T-cell (primary cell): ENCODE measurements at regions not wholly inside any gene's neighbourhood (a gene's known extent, or its start where the extent isn't known, plus 50 kb on each side); places are given as distances from the start of the nearest gene placed in this dataset.

Experiments
- ATAC-seq, 4 experiments: fragments of 200-7000 bp in 3 of 4; fragments of 150-1000 bp in 1 of 4; cut with Tn5 transposase; replicated peaks in 1 of 4; 1 replicate in 3 of 4; 2 replicates in 1 of 4; pipeline ENCODE4 v1.10.0; 2021; ENCODE audit warnings: moderate library complexity in 3 of 4, mild to moderate bottlenecking in 2 of 4, moderate number of reproducible peaks in 1 of 4
- CTCF ChIA-PET, 2 donors: fragments of 300-600 bp; sonication (Branson Sonifier 250); formaldehyde crosslinking; loops; one replicate each; lab custom pipeline; 2022; ENCODE audit warnings: antibody characterized with exemption in 2 of 2; lab: Charles Lee
- POLR2A ChIA-PET, 2 donors: fragments of 300-600 bp; sonication (Branson Sonifier 250); formaldehyde crosslinking; loops; one replicate each; lab custom pipeline; 2022; ENCODE audit warnings: antibody characterized with exemption in 2 of 2; lab: Charles Lee
- DNase-seq, 35 experiments: peaks; one replicate each; pipeline versions ENCODE4 v3.0.0 to v3.0.0-alpha.2; 2013 to 2023
- H3K27ac ChIP-seq: one replicate; pipeline ENCODE4 v1.5.1; 2013; ENCODE audit warnings: low read length
- H3K27me3 ChIP-seq, 2 experiments: replicated peaks in 1 of 2; 1 replicate in 1 of 2; 2 replicates in 1 of 2; pipeline versions ENCODE4 v1.6.1 to v1.7.0; 2013; ENCODE audit warnings: low read length in 1 of 2, mixed read lengths in 1 of 2; ENCODE audit not compliant: control insufficient read depth in 2 of 2, insufficient read depth in 2 of 2; ENCODE audit errors: extremely low read depth in 1 of 2
- H3K36me3 ChIP-seq, 2 donors: 1 replicate in 1 of 2; 2 replicates in 1 of 2; pipeline versions ENCODE4 v1.6.1 to v1.7.0; 2013; ENCODE audit warnings: low read length in 1 of 2; ENCODE audit not compliant: control insufficient read depth in 2 of 2, insufficient read depth in 1 of 2; ENCODE audit errors: extremely low read depth in 1 of 2
- H3K4me1 ChIP-seq, 2 experiments: 1 replicate in 1 of 2; 2 replicates in 1 of 2; pipeline versions ENCODE4 v1.6.1 to v1.7.0; 2013; ENCODE audit warnings: low read length in 2 of 2, mixed read lengths in 1 of 2; ENCODE audit not compliant: insufficient read depth in 2 of 2, control insufficient read depth in 1 of 2; ENCODE audit errors: extremely low read depth in 1 of 2
- H3K4me3 ChIP-seq, 2 donors: 1 replicate in 1 of 2; 2 replicates in 1 of 2; pipeline versions ENCODE4 v1.5.1 to v1.7.0; 2013; ENCODE audit warnings: mild to moderate bottlenecking in 2 of 2, low read length in 1 of 2, moderate library complexity in 1 of 2; ENCODE audit not compliant: control insufficient read depth in 1 of 2; ENCODE audit errors: extremely low read depth in 1 of 2
- H3K9me3 ChIP-seq: 2 replicates; pipeline ENCODE4 v1.7.0; 2013
- H3K27ac Mint-ChIP-seq, 2 donors: one replicate each; pipeline ENCODE4 v1.8.0; 2020 to 2021; ENCODE audit warnings: mild to moderate bottlenecking in 2 of 2, mixed read lengths in 2 of 2
- H3K27me3 Mint-ChIP-seq, 2 donors: one replicate each; pipeline ENCODE4 v1.8.0; 2021 to 2022; ENCODE audit warnings: mixed read lengths in 2 of 2
- H3K36me3 Mint-ChIP-seq: one replicate; pipeline ENCODE4 v1.8.0; 2021; ENCODE audit warnings: mixed read lengths
- H3K4me1 Mint-ChIP-seq, 3 donors: one replicate each; pipeline ENCODE4 v1.8.0; 2020 to 2022; ENCODE audit warnings: mixed read lengths in 3 of 3, mild to moderate bottlenecking in 1 of 3
- H3K4me3 Mint-ChIP-seq, 3 donors: one replicate each; pipeline ENCODE4 v1.8.0; 2020 to 2022; ENCODE audit warnings: mild to moderate bottlenecking in 3 of 3, mixed read lengths in 3 of 3, moderate library complexity in 3 of 3
- H3K9me3 Mint-ChIP-seq, 3 donors: one replicate each; pipeline ENCODE4 v1.8.0; 2020 to 2022; ENCODE audit warnings: mixed read lengths in 3 of 3
- WGBS: methylation state at CpG from one replicate; pipeline ENCODE4 v1.1.5; 2013; ENCODE audit warnings: missing lambda C conversion rate; ENCODE audit not compliant: insufficient coverage; 5-methylcytosine and 5-hydroxymethylcytosine counted together

GRCh38 chrX:45517090-45517973, 316.7 kb upstream of the DIPK2B start:
- no peaks in the 10 kb centered on the region for H3K36me3 ChIP-seq
- ATAC-seq = no peak
- WGBS = no CpG with 5 or more reads among the region's 5 CpGs
- no peak overlapping the region for H3K27ac ChIP-seq
- Mint-ChIP-seq H3K4me1 (peaks cover 0 to 4% (median 1%) of the 10 kb centered on the region in 3 donors), H3K9me3 (no peaks in the 10 kb centered on the region), H3K4me3 (no peak overlapping the region), H3K27ac (no peak overlapping the region), H3K36me3 (no peaks in the 10 kb centered on the region), H3K27me3 (peaks cover 0 to 6% of the 10 kb centered on the region in 2 donors)
- no peaks in the 10 kb centered on the region for H3K4me1 ChIP-seq
- no peak overlapping the region for H3K4me3 ChIP-seq
- POLR2A ChIA-PET = interaction anchor here in 1 of 2 donors (0.7 kb wide), 1 partner anchor 326 kb away, joined by 3 read pairs; no protein-coding TSS in a partner anchor
- CTCF ChIA-PET = interaction anchor here in 1 of 2 donors (0.8 kb wide), 1 partner anchor 332 kb away, joined by 7 read pairs; no protein-coding TSS in a partner anchor
- DNase-seq = no peak
- H3K9me3 ChIP-seq = no peaks in the 10 kb centered on the region
- no peaks in the 10 kb centered on the region for H3K27me3 ChIP-seq

- H3K9me3 ChIP-seq = no peaks in the 10 kb centered on the region
- DNase-seq = peak in 25 of 35 experiments; percentile 1 to 61 (median 14)
- Mint-ChIP-seq H3K4me3 (no peak overlapping the region), H3K36me3 (no peaks in the 10 kb centered on the region), H3K4me1 (peaks cover 0 to 4% (median 1%) of the 10 kb centered on the region in 3 donors), H3K27me3 (peaks cover 0 to 10% of the 10 kb centered on the region in 2 donors), H3K27ac (no peak overlapping the region), H3K9me3 (no peaks in the 10 kb centered on the region)
- no peaks in the 10 kb centered on the region for H3K36me3 ChIP-seq
- H3K27me3 ChIP-seq = no peaks in the 10 kb centered on the region
- H3K4me3 ChIP-seq = no peak overlapping the region
- ChIA-PET POLR2A (no interaction called here), CTCF (interaction anchor here (0.6 to 2.0 kb wide), 7 partner anchors 286 to 893 kb away, joined by 3 to 11 read pairs (median 5); no protein-coding TSS in a partner anchor)
- no CpG with 5 or more reads among the region's 12 CpGs for WGBS
- H3K27ac ChIP-seq = no peak overlapping the region
- no peak for ATAC-seq
- H3K4me1 ChIP-seq = no peaks in the 10 kb centered on the region
Observed at GRCh38 chrX:45515262-45516215, 314.9 kb upstream of the DIPK2B start.

GRCh38 chrX:45513042-45513441, 312.4 kb upstream of the DIPK2B start:
- H3K4me3 ChIP-seq = no peak overlapping the region
- Mint-ChIP-seq H3K36me3 (no peaks in the 10 kb centered on the region), H3K4me3 (no peak overlapping the region), H3K27me3 (peaks cover 0 to 10% of the 10 kb centered on the region in 2 donors), H3K9me3 (no peaks in the 10 kb centered on the region), H3K4me1 (peaks cover 0 to 4% (median 1%) of the 10 kb centered on the region in 3 donors), H3K27ac (no peak overlapping the region)
- WGBS = 100% methylated on average over 2 of the region's 3 CpGs
- no peaks in the 10 kb centered on the region for H3K9me3 ChIP-seq
- DNase-seq (no peak), ATAC-seq (no peak)
- no peaks in the 10 kb centered on the region for H3K27me3 ChIP-seq
- POLR2A ChIA-PET = no interaction called here
- no peaks in the 10 kb centered on the region for H3K4me1 ChIP-seq
- CTCF ChIA-PET = no interaction called here
- H3K27ac ChIP-seq = no peak overlapping the region
- no peaks in the 10 kb centered on the region for H3K36me3 ChIP-seq

GRCh38 chrX:45508454-45508853, 307.8 kb upstream of the DIPK2B start:
- DNase-seq (no peak), ATAC-seq (no peak)
- no peak overlapping the region for H3K27ac Mint-ChIP-seq
- no peak overlapping the region for H3K4me3 ChIP-seq
- no peaks in the 10 kb centered on the region for H3K4me1 ChIP-seq
- H3K27me3 Mint-ChIP-seq = peaks cover 0 to 10% of the 10 kb centered on the region in 2 donors
- no peaks in the 10 kb centered on the region for H3K36me3 Mint-ChIP-seq
- H3K27me3 ChIP-seq = no peaks in the 10 kb centered on the region
- H3K9me3 Mint-ChIP-seq = no peaks in the 10 kb centered on the region
- POLR2A ChIA-PET = no interaction called here
- WGBS = no CpG with 5 or more reads among the region's 2 CpGs
- peaks cover 4 to 5% (median 5%) of the 10 kb centered on the region in 3 donors for H3K4me1 Mint-ChIP-seq
- H3K9me3 ChIP-seq = no peaks in the 10 kb centered on the region
- H3K4me3 Mint-ChIP-seq = no peak overlapping the region
- H3K36me3 ChIP-seq = no peaks in the 10 kb centered on the region
- CTCF ChIA-PET = no interaction called here
- no peak overlapping the region for H3K27ac ChIP-seq

GRCh38 chrX:45506149-45506730, 305.6 kb upstream of the DIPK2B start:
- ChIA-PET POLR2A (no interaction called here), CTCF (no interaction called here)
- ATAC-seq (no peak), DNase-seq (no peak)
- H3K9me3 ChIP-seq = no peaks in the 10 kb centered on the region
- H3K36me3 ChIP-seq = no peaks in the 10 kb centered on the region
- no peak overlapping the region for H3K4me3 ChIP-seq
- no peak overlapping the region for H3K4me3 Mint-ChIP-seq
- H3K27me3 Mint-ChIP-seq = peaks cover 0 to 18% of the 10 kb centered on the region in 2 donors
- H3K27me3 ChIP-seq = no peaks in the 10 kb centered on the region
- H3K27ac Mint-ChIP-seq = no peak overlapping the region
- no peaks in the 10 kb centered on the region for H3K9me3 Mint-ChIP-seq
- H3K27ac ChIP-seq = no peak overlapping the region
- no peaks in the 10 kb centered on the region for H3K4me1 ChIP-seq
- peaks cover 4 to 5% (median 5%) of the 10 kb centered on the region in 3 donors for H3K4me1 Mint-ChIP-seq
- no peaks in the 10 kb centered on the region for H3K36me3 Mint-ChIP-seq
- no CpG with 5 or more reads among the region's 2 CpGs for WGBS

GRCh38 chrX:45505214-45505613, 304.5 kb upstream of the DIPK2B start:
- peaks cover 0 to 21% of the 10 kb centered on the region in 2 donors for H3K27me3 Mint-ChIP-seq
- no peaks in the 10 kb centered on the region for H3K36me3 Mint-ChIP-seq
- CTCF ChIA-PET = no interaction called here
- Histone ChIP-seq H3K27ac (no peak overlapping the region), H3K9me3 (no peaks in the 10 kb centered on the region), H3K36me3 (no peaks in the 10 kb centered on the region), H3K4me1 (no peaks in the 10 kb centered on the region), H3K27me3 (no peaks in the 10 kb centered on the region), H3K4me3 (no peak overlapping the region)
- H3K4me3 Mint-ChIP-seq = no peak overlapping the region
- POLR2A ChIA-PET = no interaction called here
- H3K4me1 Mint-ChIP-seq = peaks cover 4 to 5% (median 5%) of the 10 kb centered on the region in 3 donors
- WGBS = no CpG with 5 or more reads among the region's 1 CpG
- ATAC-seq = no peak
- no peak overlapping the region for H3K27ac Mint-ChIP-seq
- peak in 2 of 35 experiments; percentile 0 to 17 for DNase-seq
- no peaks in the 10 kb centered on the region for H3K9me3 Mint-ChIP-seq
